HEK293 (cell line): ENCODE measurements at regions not wholly inside any gene's neighbourhood (a gene's known extent, or its start where the extent isn't known, plus 50 kb on each side); places are given as distances from the start of the nearest gene placed in this dataset.

Source experiments
- TF ChIP-seq, protein P1 (sequence below): fragments of 450-650 bp; formaldehyde crosslinking; IDR thresholded peaks from 2 replicates; pipeline ENCODE4 v1.5.1; 2016; ENCODE audit warnings: missing biosample characterization, missing genetic modification characterization
- TF ChIP-seq, protein P2 (sequence below): fragments of 450-650 bp; formaldehyde crosslinking; IDR thresholded peaks from 2 replicates; pipeline ENCODE4 v1.5.1; 2016; ENCODE audit warnings: missing biosample characterization, missing genetic modification characterization

DNA sequence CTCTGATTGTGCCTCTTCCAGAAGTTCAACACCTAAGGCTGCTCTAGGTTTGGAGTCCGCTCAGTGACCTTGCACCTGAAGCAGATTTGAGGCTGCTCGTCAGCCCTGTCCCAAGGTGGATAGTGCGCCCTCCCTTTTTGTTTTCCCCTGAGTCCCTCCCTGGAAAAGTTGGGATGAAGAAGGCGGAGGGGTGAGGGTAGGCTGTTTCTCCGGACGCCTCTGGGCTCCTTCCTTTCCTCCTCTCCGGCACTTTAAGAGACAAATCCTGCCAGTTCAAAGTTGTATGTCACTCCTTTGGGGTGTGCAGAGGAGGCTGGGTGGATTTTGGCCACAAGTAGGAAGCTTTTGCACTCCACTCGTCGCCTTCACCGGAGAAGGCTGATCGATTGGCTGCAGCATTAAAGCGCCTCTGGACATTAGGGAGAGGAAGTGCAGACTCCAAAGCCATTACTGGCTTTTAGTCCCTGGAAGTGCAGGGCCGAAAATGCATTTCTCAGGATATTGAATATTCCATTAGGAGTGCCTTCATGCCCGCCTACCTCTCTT, 81.9 kb upstream of the PRKG1 start:
- TF ChIP-seq, protein P1, sequence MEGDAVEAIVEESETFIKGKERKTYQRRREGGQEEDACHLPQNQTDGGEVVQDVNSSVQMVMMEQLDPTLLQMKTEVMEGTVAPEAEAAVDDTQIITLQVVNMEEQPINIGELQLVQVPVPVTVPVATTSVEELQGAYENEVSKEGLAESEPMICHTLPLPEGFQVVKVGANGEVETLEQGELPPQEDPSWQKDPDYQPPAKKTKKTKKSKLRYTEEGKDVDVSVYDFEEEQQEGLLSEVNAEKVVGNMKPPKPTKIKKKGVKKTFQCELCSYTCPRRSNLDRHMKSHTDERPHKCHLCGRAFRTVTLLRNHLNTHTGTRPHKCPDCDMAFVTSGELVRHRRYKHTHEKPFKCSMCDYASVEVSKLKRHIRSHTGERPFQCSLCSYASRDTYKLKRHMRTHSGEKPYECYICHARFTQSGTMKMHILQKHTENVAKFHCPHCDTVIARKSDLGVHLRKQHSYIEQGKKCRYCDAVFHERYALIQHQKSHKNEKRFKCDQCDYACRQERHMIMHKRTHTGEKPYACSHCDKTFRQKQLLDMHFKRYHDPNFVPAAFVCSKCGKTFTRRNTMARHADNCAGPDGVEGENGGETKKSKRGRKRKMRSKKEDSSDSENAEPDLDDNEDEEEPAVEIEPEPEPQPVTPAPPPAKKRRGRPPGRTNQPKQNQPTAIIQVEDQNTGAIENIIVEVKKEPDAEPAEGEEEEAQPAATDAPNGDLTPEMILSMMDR, result peak; percentile 21; the same call in 1 of the 2 replicates
- TF ChIP-seq, protein P2, sequence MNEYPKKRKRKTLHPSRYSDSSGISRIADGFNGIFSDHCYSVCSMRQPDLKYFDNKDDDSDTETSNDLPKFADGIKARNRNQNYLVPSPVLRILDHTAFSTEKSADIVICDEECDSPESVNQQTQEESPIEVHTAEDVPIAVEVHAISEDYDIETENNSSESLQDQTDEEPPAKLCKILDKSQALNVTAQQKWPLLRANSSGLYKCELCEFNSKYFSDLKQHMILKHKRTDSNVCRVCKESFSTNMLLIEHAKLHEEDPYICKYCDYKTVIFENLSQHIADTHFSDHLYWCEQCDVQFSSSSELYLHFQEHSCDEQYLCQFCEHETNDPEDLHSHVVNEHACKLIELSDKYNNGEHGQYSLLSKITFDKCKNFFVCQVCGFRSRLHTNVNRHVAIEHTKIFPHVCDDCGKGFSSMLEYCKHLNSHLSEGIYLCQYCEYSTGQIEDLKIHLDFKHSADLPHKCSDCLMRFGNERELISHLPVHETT (tag by site-specific recombination), result no peak
